GM21526 (cell line): ENCODE measurements at regions not wholly inside any gene's neighbourhood (a gene's known extent, or its start where the extent isn't known, plus 50 kb on each side); places are given as distances from the start of the nearest gene placed in this dataset.
"Not testable (repeated sequence)": the region's sequence is repeated elsewhere in the genome, so short reads cannot be mapped to it uniquely, and the experiment has no call there.

ENCODE experiments used
- ATAC-seq: cut with Tn5 transposase; IDR thresholded peaks from one replicate; pipeline ENCODE4 v1.9.1; 2021; ENCODE audit warnings: moderate library complexity; ENCODE audit not compliant: unreplicated experiment, low FRiP score

GRCh38 chr6:134745192-134745591 lies 204.7 kb downstream of the ALDH8A1 start:
- ATAC-seq: not testable (repeated sequence)

DNA sequence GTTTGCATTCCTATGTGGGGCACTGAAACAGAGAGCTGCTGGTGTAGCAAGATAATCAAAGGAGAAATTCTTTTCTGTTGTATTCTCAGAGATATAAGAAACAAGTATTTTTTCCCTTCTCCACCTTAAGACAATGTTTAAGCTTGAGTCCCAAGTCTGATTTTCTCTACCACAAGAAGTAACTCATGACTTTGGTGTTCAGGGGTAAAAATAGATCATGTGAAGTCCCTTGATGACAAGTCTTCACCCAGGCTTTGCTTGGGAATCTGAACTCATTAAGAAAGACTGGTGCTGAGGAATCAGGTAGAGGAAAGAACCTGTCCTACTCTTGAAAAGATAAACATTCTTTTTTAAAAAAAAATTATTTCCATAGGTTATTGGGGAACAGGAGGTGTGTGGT lies 205.6 kb downstream of the ALDH8A1 start:
- no peak for ATAC-seq

DNA sequence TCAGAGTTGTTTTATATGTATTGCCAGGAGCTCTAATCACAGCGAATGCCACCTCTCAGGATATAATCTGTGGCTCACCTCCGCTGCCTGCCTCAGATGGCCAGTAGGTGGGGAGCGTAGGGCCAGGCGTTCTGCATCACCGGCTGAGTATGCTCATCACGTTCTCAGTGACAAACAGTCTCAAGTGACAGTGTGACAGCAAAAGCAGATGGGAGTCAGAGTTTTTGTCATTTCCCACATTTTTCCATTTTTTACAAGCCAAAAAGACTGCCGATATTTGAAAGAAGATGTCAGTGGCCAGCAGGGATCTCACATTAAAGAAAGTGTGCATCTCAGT lies 208.7 kb downstream of the ALDH8A1 start:
- ATAC-seq: no peak

- no peak for ATAC-seq
Measured at GRCh38 chr6:134740473-134741199, 209.3 kb downstream of the ALDH8A1 start.

DNA sequence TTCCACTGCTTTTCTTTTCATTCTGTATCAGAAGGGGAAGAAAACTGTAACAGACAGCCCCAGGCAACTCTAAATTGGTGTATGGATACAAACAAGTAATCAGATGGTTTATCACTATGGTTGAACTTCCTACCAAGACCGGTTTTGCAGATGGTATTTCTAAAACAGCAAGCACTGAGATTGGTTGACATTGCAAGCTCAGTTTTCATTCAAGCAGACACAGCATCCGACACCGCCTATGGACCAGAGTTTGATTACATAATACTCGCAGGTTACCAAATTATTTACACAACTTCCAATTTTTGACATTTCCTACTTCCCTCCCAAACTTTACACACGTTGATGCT lies 209.9 kb downstream of the ALDH8A1 start:
- no peak for ATAC-seq

DNA sequence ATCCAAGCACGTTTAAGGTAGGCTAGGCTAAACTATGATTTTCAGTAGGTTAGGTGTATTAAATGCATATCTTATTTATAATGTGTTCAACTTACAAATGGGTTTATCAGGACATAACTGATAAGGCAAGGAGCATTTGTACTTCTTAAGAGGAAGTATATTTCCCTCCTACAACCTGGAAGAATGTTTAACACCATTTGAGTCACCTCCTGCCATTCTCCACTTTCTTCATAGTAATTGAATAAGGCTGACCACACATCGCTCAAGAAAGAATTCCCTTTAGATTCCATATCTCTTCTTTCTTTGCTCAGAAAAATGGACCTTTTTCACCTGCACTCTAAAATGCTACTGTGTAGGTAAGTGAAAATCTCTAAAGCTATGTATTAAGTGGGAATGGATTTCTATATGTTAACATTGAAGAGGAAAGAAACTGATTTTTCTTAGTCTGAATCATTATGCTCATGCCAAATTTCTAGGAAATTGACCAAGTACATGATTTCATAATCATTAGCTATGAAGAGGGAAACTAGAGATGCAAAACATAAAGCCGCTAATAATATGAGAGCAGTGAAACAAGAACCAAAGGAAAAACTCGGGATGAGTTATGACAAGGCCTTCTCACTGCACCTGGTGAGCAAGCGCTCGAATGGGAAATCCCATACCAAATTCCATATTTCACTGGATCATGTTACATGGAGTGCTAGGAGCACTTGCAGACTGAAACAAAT lies 210.4 kb downstream of the ALDH8A1 start:
- no peak for ATAC-seq

GRCh38 chr6:134738211-134738885 lies 211.6 kb downstream of the ALDH8A1 start:
- ATAC-seq: no peak

- ATAC-seq: no peak
Measured at GRCh38 chr6:134735461-134735860, 214.4 kb downstream of the ALDH8A1 start.

- no peak for ATAC-seq
Measured at GRCh38 chr6:134734312-134734869, 215.5 kb downstream of the ALDH8A1 start.

DNA sequence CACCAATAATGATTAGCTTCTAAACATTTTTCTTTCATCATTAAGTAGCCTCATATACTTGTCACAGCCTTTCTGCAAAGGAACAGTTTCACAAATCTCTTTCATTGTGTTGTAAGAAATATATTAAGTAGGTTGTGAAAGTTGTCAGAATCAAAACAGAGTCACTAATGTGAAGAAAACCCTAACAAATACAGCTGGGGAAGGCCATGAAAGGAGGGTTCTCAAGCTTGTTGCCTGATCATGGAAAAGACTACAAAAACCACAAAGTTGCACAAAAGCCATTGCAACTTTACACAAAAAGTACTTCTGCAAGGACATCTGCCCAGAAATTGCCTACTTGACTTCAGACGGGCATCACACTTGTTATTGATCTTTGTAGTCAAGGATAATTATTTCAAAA lies 216.1 kb downstream of the ALDH8A1 start:
- no peak for ATAC-seq

DNA sequence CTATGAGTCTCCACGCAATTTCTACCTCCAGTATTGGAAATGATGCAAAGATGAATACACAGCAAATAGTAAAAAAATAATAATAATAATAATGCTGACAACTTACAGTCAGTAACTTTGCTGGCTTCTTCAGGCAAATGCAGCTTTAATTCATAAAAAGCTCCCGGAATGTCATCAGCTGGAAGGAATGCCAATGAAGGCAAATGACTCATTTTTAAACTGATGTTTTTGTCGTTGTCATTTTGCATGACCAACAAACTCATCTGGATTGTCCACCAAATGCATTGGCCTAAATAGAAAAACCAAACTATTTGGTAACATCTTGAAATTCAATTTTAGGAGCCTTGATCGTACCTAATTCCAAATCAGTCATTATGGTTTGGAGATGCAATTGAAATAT lies 217.1 kb downstream of the ALDH8A1 start:
- no peak for ATAC-seq

GRCh38 chr6:134731615-134732014 lies 218.3 kb downstream of the ALDH8A1 start:
- ATAC-seq: no peak

DNA sequence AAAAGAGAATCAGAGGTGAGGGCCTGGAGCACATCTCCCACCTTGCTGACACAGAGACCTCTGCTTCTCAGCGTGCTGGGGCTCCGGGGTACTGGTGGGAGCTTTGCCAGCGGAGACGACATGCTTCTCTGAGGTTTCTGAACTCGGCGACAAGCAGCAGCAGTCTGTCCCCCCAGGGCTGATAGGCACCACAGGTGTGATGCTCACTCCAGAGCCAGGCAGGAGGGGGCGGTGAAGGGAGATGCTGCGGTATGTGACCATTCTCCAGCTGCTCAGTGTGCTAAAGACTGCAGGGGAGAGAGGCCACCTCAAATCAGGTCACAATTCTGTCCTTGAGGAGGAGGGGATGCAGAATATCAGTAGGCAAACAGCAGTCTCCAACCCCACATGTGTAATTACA lies 219.9 kb downstream of the ALDH8A1 start:
- ATAC-seq: no peak

GRCh38 chr6:134729561-134729960 lies 220.3 kb downstream of the ALDH8A1 start:
- no peak for ATAC-seq

DNA sequence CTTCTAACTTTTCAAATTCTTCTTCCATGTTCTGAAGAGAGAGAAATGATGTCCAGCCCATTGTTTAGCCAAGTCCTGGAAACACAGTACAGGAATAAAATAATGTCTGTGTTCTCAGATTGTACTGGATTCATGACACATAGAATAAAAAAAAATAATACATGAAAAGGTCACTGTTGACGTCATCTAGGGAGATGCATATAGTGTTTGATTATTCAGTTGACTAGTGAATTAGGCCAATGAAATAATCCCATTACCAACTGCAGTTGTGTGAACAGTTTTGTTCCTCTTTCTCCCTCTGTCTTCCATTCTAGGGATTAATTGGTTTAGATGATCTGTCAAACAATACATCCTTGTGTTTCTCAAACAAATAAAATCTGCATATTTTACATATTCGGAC lies 222.8 kb downstream of the ALDH8A1 start:
- no peak for ATAC-seq

DNA sequence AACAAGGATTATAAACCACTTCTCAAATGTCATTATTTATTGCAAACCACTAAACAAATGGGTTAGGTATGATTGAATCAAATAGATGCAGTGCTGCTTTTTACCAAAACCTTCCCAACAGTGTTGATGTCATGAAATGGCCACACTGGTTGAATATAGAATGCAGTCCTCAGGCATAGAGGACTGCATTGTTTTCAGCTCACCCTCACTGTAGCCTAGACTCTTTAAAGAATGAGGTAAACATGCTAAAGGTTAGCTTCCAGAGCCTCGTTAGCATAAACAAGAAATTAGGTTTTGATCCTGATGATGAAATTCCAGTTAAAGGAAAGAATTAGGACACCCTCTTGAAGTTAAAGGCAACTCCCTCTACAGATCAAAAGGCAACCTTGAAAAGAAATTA lies 224.3 kb downstream of the ALDH8A1 start:
- ATAC-seq: no peak

GRCh38 chr6:134724771-134725340 lies 225.0 kb downstream of the ALDH8A1 start:
- ATAC-seq: no peak

DNA sequence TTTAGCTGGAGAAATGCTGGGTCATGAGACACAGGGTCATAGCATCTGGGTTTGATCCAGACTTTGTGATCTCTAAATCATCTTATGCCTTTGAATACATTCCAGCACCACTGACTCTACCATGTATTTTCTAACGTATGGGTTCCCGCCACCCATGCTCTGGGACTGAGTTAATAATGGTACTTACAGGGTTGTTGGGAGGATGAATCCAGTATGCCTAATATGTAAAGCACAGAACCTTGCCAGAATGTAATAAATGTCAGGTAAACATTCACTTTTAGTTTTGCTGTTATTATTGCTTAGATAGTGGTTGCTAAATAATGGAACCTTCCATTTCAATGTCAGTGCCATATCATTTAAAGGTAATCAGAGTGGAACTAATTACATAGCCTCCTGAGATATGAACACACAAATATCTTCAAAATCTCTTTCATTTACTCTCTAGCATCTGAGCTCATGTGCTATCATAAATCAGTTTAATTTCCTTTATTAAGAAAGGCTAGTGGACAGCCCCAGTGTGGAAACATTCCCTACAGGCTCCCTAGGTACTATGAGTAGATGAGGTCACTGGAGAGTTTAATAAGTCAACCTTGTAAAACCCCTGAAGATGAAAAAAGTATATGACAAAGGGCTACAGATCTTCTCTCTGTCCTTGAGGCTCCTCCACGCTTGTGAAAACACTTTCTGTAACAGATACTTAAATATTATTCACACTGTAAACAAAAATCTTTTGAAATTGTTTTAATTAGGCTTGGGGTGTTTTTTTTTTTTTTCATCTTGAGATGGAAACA lies 226.6 kb downstream of the ALDH8A1 start:
- ATAC-seq: no peak

- no peak for ATAC-seq
Measured at GRCh38 chr6:134722200-134722870, 227.6 kb downstream of the ALDH8A1 start.

GRCh38 chr6:134721060-134721405 lies 228.9 kb downstream of the ALDH8A1 start:
- ATAC-seq: no peak
